Epithelial cell of proximal tubule (primary cell): ENCODE measurements at regions not wholly inside any gene's neighbourhood (a gene's known extent, or its start where the extent isn't known, plus 50 kb on each side); places are given as distances from the start of the nearest gene placed in this dataset.
A peak's percentile ranks its signal among the peaks of the same experiment; 100 is the strongest.

Experiments used
- DNase-seq: peaks from one replicate; pipeline ENCODE4 v3.0.0-alpha.2; 2011; ENCODE audit warnings: low read depth
- H3K4me3 ChIP-seq: 2 replicates; pipeline ENCODE4 v1.5.1; 2011; ENCODE audit warnings: low read depth, mild to moderate bottlenecking, low read length
- CTCF ChIP-seq: conservative IDR thresholded peaks from 2 replicates; pipeline ENCODE4 v1.5.1; 2012; ENCODE audit warnings: low read depth, mild to moderate bottlenecking, low read length

GRCh38 chr12:19938491-19938890 is 429.8 kb upstream of the PDE3A start:
- H3K4me3 ChIP-seq: no peak overlapping the region
- DNase-seq: no peak
- TF ChIP-seq CTCF: no peak

- H3K4me3 ChIP-seq: no peak overlapping the region
- no peak for TF ChIP-seq CTCF
- DNase-seq: no peak
These were observed 428.1 kb upstream of the PDE3A start for GRCh38 chr12:19940267-19940666.

- no peak for DNase-seq
- TF ChIP-seq CTCF: no peak
- H3K4me3 ChIP-seq: no peak overlapping the region
These were observed 427.2 kb upstream of the PDE3A start for GRCh38 chr12:19941096-19941495.

GRCh38 chr12:19945559-19946435 is 422.5 kb upstream of the PDE3A start:
- H3K4me3 ChIP-seq: no peak overlapping the region
- TF ChIP-seq CTCF: no peak
- no peak for DNase-seq

GRCh38 chr12:19946550-19946949 is 421.8 kb upstream of the PDE3A start:
- DNase-seq: peak; percentile 38
- no peak overlapping the region for H3K4me3 ChIP-seq
- TF ChIP-seq CTCF: no peak

- no peak for DNase-seq
- no peak for TF ChIP-seq CTCF
- no peak overlapping the region for H3K4me3 ChIP-seq
These were observed 421.0 kb upstream of the PDE3A start for GRCh38 chr12:19947344-19947743.

GRCh38 chr12:19951664-19952063 is 416.7 kb upstream of the PDE3A start:
- no peak for TF ChIP-seq CTCF
- DNase-seq: no peak
- no peak overlapping the region for H3K4me3 ChIP-seq
